NB4 (cell line): ENCODE measurements at regions not wholly inside any gene's neighbourhood (a gene's known extent, or its start where the extent isn't known, plus 50 kb on each side); places are given as distances from the start of the nearest gene placed in this dataset.

Experiments
- DNase-seq: peaks from one replicate; pipeline ENCODE4 v3.0.0; 2010; ENCODE audit warnings: low read depth
- H3K4me3 ChIP-seq: one replicate; pipeline ENCODE4 v1.5.1; 2011; ENCODE audit warnings: mild to moderate bottlenecking, low read depth, low read length, moderate library complexity
- CTCF ChIP-seq: IDR thresholded peaks from one replicate; pipeline ENCODE4 v1.5.1; 2012; ENCODE audit warnings: low read depth, low read length
- MAX ChIP-seq: IDR thresholded peaks from 2 replicates; pipeline ENCODE4 v1.6.1; 2011; ENCODE audit warnings: low read depth, low read length
- MYC ChIP-seq: IDR thresholded peaks from 2 replicates; pipeline ENCODE4 v1.6.1; 2011; ENCODE audit warnings: low read depth, low read length
- POLR2A ChIP-seq: IDR thresholded peaks from 2 replicates; pipeline ENCODE4 v1.6.1; 2011; ENCODE audit warnings: mild to moderate bottlenecking; ENCODE audit not compliant: insufficient read length; ENCODE audit errors: extremely low read depth

GRCh38 chr2:53583583-53583982 lies 184.0 kb upstream of the CHAC2 start:
- TF ChIP-seq CTCF: no peak
- no peak for TF ChIP-seq POLR2A
- no peak for TF ChIP-seq MAX
- no peak for TF ChIP-seq MYC
- no peak for DNase-seq
- no peak overlapping the region for H3K4me3 ChIP-seq

DNA sequence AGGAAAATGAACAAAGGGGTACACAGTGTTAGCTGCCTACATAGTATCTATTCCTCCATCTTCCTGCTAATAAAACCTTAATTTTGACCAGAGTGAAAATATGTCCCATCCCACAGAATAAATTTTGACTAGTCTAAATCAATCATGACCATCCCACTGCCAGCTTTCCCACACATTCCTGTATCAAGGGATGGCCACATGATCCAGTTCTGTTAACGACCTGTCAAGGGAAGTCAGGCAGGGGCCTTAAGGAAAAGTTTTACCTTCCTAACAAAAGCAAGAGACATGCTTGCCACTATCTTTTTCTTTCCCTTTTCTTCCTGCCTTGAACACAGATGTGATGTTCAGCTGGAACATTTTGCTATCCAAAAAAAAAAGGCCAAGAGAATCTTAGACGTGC lies 185.0 kb upstream of the CHAC2 start:
- DNase-seq: no peak
- TF ChIP-seq MAX: no peak
- TF ChIP-seq CTCF: no peak
- TF ChIP-seq MYC: no peak
- no peak for TF ChIP-seq POLR2A
- H3K4me3 ChIP-seq: no peak overlapping the region

- no peak for DNase-seq
- no peak overlapping the region for H3K4me3 ChIP-seq
- TF ChIP-seq POLR2A (no peak), MAX (no peak), MYC (no peak), CTCF (no peak)
Observed at GRCh38 chr2:53576166-53576565, 191.4 kb upstream of the CHAC2 start.

DNA sequence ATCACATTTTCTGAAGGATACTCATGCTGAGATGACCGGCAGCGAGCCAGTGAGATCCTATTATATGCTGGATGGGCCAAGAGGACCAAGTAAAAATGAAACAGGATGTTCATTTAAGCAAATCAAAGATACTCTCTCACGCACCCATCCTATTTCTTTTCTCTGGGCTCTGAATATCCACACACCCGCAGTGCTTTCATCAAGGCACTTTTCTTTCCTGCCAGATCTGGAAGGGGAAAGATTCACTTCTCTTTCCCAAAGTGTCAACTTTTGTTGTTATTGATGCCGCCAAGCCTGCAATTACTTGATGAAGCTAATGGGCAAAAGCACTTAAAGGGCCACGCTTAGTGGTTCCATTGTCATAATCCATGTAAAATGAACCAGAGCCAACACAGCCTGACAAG lies 191.9 kb upstream of the CHAC2 start:
- no peak for DNase-seq
- H3K4me3 ChIP-seq: no peak overlapping the region
- TF ChIP-seq MAX: no peak
- no peak for TF ChIP-seq MYC
- no peak for TF ChIP-seq POLR2A
- TF ChIP-seq CTCF: no peak

GRCh38 chr2:53572696-53573095 lies 194.9 kb upstream of the CHAC2 start:
- no peak for DNase-seq
- TF ChIP-seq CTCF: no peak
- no peak for TF ChIP-seq POLR2A
- TF ChIP-seq MYC: no peak
- no peak for TF ChIP-seq MAX
- no peak overlapping the region for H3K4me3 ChIP-seq

DNA sequence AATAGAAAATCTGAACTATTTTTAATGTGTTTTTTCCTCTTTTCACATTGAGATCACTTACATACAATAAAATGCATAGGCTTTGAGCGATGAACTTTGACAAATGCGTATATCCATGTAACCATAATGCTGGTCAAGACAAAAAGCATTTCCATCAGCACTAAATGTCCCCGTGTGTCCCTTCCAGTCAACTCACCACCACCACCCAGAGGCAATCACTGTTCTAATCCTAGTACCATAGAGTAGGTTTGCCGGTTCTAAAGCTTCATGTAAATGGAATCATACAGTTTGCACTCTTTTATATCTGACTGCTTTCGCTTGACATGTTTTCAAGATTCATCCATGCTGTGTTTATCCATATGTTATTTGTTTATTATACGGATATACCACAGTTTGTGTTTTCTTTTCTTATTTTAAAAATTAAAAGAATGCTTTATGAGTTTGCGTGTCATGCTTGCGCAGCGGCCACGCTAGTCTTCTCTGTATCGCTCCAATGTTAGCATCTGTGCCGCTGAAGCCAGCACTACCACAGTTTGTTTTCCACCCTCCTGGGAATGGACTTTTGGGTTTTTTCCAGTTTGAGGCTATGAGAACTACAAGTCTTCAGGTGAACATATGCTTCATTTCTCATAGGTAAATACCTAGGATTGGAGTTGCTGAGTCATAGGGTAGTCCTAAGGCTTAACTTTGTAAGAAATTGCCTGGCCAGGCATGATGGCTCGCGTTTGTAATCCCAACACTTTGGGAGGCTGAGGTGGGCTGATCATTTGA lies 197.5 kb upstream of the CHAC2 start:
- TF ChIP-seq CTCF: no peak
- no peak for TF ChIP-seq MAX
- no peak for TF ChIP-seq POLR2A
- no peak for TF ChIP-seq MYC
- H3K4me3 ChIP-seq: no peak overlapping the region
- peak; percentile 7 for DNase-seq
